ENCODE measurements at regions not wholly inside any gene's neighbourhood (a gene's known extent, or its start where the extent isn't known, plus 50 kb on each side); places are given as distances from the start of the nearest gene placed in this dataset.
"Not testable (repeated sequence)": the region's sequence is repeated elsewhere in the genome, so short reads cannot be mapped to it uniquely, and the experiment has no call there.

GRCh38 chr1:90823686-90824085 lies 106.6 kb upstream of the BARHL2 start:
- no peak for DNase-seq

GRCh38 chr1:90821788-90822359 lies 104.8 kb upstream of the BARHL2 start:
- DNase-seq: no peak

- DNase-seq: no peak
These were observed 104.2 kb upstream of the BARHL2 start for GRCh38 chr1:90821152-90821787.

- no peak for DNase-seq
These were observed 103.6 kb upstream of the BARHL2 start for GRCh38 chr1:90820745-90821144.

GRCh38 chr1:90817399-90817798 lies 100.3 kb upstream of the BARHL2 start:
- DNase-seq: no peak

- not testable (repeated sequence) for DNase-seq
These were observed 95.1 kb upstream of the BARHL2 start for GRCh38 chr1:90812237-90812636.

GRCh38 chr1:90811444-90811950 lies 94.4 kb upstream of the BARHL2 start:
- not testable (repeated sequence) for DNase-seq

- no peak for DNase-seq
These were observed 93.6 kb upstream of the BARHL2 start for GRCh38 chr1:90810681-90811080.

- DNase-seq: no peak
These were observed 92.9 kb upstream of the BARHL2 start for GRCh38 chr1:90809996-90810395.

GRCh38 chr1:90809093-90809492 lies 92.0 kb upstream of the BARHL2 start:
- DNase-seq: no peak

GRCh38 chr1:90807329-90807728 lies 90.2 kb upstream of the BARHL2 start:
- DNase-seq: no peak

- no peak for DNase-seq
These were observed 85.5 kb upstream of the BARHL2 start for GRCh38 chr1:90802622-90803021.

- no peak for DNase-seq
These were observed 83.1 kb upstream of the BARHL2 start for GRCh38 chr1:90800012-90800717.

GRCh38 chr1:90799326-90799725 lies 82.2 kb upstream of the BARHL2 start:
- DNase-seq: no peak

GRCh38 chr1:90798883-90799282 lies 81.8 kb upstream of the BARHL2 start:
- DNase-seq: no peak

- DNase-seq: no peak
These were observed 81.2 kb upstream of the BARHL2 start for GRCh38 chr1:90798344-90798743.

GRCh38 chr1:90795431-90795830 lies 78.3 kb upstream of the BARHL2 start:
- no peak for DNase-seq

- no peak for DNase-seq
These were observed 69.6 kb upstream of the BARHL2 start for GRCh38 chr1:90786709-90787108.

GRCh38 chr1:90784186-90784847 lies 67.2 kb upstream of the BARHL2 start:
- no peak for DNase-seq

GRCh38 chr1:90783181-90783580 lies 66.1 kb upstream of the BARHL2 start:
- no peak for DNase-seq

- DNase-seq: no peak
These were observed 64.9 kb upstream of the BARHL2 start for GRCh38 chr1:90782046-90782445.

GRCh38 chr1:90781534-90781933 lies 64.4 kb upstream of the BARHL2 start:
- no peak for DNase-seq

GRCh38 chr1:90780981-90781380 lies 63.9 kb upstream of the BARHL2 start:
- no peak for DNase-seq

GRCh38 chr1:90779573-90779972 lies 62.5 kb upstream of the BARHL2 start:
- no peak for DNase-seq

All from GDM1 (cell line).